ENCODE measurements at regions not wholly inside any gene's neighbourhood (a gene's known extent, or its start where the extent isn't known, plus 50 kb on each side); places are given as distances from the start of the nearest gene placed in this dataset.

GRCh38 chr17:72405662-72406230, 284.9 kb downstream of the SOX9 start:
- Histone ChIP-seq H3K36me3 (ENCODE audit: control insufficient read depth, insufficient read depth, low read length) (no peaks in the 10 kb centered on the region), H3K27me3 (ENCODE audit: control insufficient read depth, insufficient read depth, low read length) (no peaks in the 10 kb centered on the region), H3K27ac (ENCODE audit: low read length) (peak overlapping the region; percentile 68), H3K4me1 (ENCODE audit: control insufficient read depth, insufficient read depth, low read length) (peaks cover 73% of the 10 kb centered on the region), H3K4me3 (ENCODE audit: low read length) (no peak overlapping the region), H3K9me3 (ENCODE audit: control insufficient read depth, low read depth, low read length) (no peaks in the 10 kb centered on the region)
- peak in 1 of 2 donors; percentile 47 for DNase-seq
- WGBS (ENCODE audit: insufficient coverage, low lambda C conversion rate): 90% methylated on average over 2 of the region's 6 CpGs

GRCh38 chr17:72406498-72406897, 285.7 kb downstream of the SOX9 start:
- Histone ChIP-seq H3K27me3 (ENCODE audit: control insufficient read depth, insufficient read depth, low read length) (no peaks in the 10 kb centered on the region), H3K4me3 (ENCODE audit: low read length) (no peak overlapping the region), H3K36me3 (ENCODE audit: control insufficient read depth, insufficient read depth, low read length) (no peaks in the 10 kb centered on the region), H3K4me1 (ENCODE audit: control insufficient read depth, insufficient read depth, low read length) (peaks cover 72% of the 10 kb centered on the region), H3K9me3 (ENCODE audit: control insufficient read depth, low read depth, low read length) (no peaks in the 10 kb centered on the region), H3K27ac (ENCODE audit: low read length) (peak overlapping the region; percentile 68)
- peak; percentile 66 to 81 for DNase-seq
- no CpG with 5 or more reads among the region's 1 CpG for WGBS (ENCODE audit: insufficient coverage, low lambda C conversion rate)

- H3K9me3 ChIP-seq (ENCODE audit: control insufficient read depth, low read depth, low read length): no peaks in the 10 kb centered on the region
- H3K27me3 ChIP-seq (ENCODE audit: control insufficient read depth, insufficient read depth, low read length): no peaks in the 10 kb centered on the region
- H3K36me3 ChIP-seq (ENCODE audit: control insufficient read depth, insufficient read depth, low read length): no peaks in the 10 kb centered on the region
- DNase-seq: peak; percentile 72 to 89
- H3K4me3 ChIP-seq (ENCODE audit: low read length): no peak overlapping the region
- H3K27ac ChIP-seq (ENCODE audit: low read length): peak overlapping the region; percentile 68
- peaks cover 68% of the 10 kb centered on the region for H3K4me1 ChIP-seq (ENCODE audit: control insufficient read depth, insufficient read depth, low read length)
- WGBS (ENCODE audit: insufficient coverage, low lambda C conversion rate): no CpG with 5 or more reads among the region's 5 CpGs
Measured at GRCh38 chr17:72407336-72407909, 286.6 kb downstream of the SOX9 start.

GRCh38 chr17:72407931-72408330, 287.1 kb downstream of the SOX9 start:
- DNase-seq: peak in 1 of 2 donors; percentile 48
- WGBS (ENCODE audit: insufficient coverage, low lambda C conversion rate): no CpG with 5 or more reads among the region's 4 CpGs
- no peaks in the 10 kb centered on the region for H3K27me3 ChIP-seq (ENCODE audit: control insufficient read depth, insufficient read depth, low read length)
- H3K9me3 ChIP-seq (ENCODE audit: control insufficient read depth, low read depth, low read length): no peaks in the 10 kb centered on the region
- H3K27ac ChIP-seq (ENCODE audit: low read length): peak overlapping the region; percentile 68
- no peak overlapping the region for H3K4me3 ChIP-seq (ENCODE audit: low read length)
- H3K4me1 ChIP-seq (ENCODE audit: control insufficient read depth, insufficient read depth, low read length): peaks cover 68% of the 10 kb centered on the region
- H3K36me3 ChIP-seq (ENCODE audit: control insufficient read depth, insufficient read depth, low read length): no peaks in the 10 kb centered on the region

- no peak overlapping the region for H3K4me3 ChIP-seq (ENCODE audit: low read length)
- peaks cover 68% of the 10 kb centered on the region for H3K4me1 ChIP-seq (ENCODE audit: control insufficient read depth, insufficient read depth, low read length)
- H3K9me3 ChIP-seq (ENCODE audit: control insufficient read depth, low read depth, low read length): no peaks in the 10 kb centered on the region
- no CpG with 5 or more reads among the region's 5 CpGs for WGBS (ENCODE audit: insufficient coverage, low lambda C conversion rate)
- no peaks in the 10 kb centered on the region for H3K36me3 ChIP-seq (ENCODE audit: control insufficient read depth, insufficient read depth, low read length)
- peak overlapping the region; percentile 68 for H3K27ac ChIP-seq (ENCODE audit: low read length)
- peak in 1 of 2 donors; percentile 56 for DNase-seq
- no peaks in the 10 kb centered on the region for H3K27me3 ChIP-seq (ENCODE audit: control insufficient read depth, insufficient read depth, low read length)
Measured at GRCh38 chr17:72408641-72409040, 287.8 kb downstream of the SOX9 start.

GRCh38 chr17:72409405-72410002, 288.7 kb downstream of the SOX9 start:
- WGBS (ENCODE audit: insufficient coverage, low lambda C conversion rate): no CpG with 5 or more reads among the region's 2 CpGs
- DNase-seq: no peak
- H3K9me3 ChIP-seq (ENCODE audit: control insufficient read depth, low read depth, low read length): no peaks in the 10 kb centered on the region
- H3K27ac ChIP-seq (ENCODE audit: low read length): no peak overlapping the region
- peaks cover 69% of the 10 kb centered on the region for H3K4me1 ChIP-seq (ENCODE audit: control insufficient read depth, insufficient read depth, low read length)
- no peak overlapping the region for H3K4me3 ChIP-seq (ENCODE audit: low read length)
- H3K27me3 ChIP-seq (ENCODE audit: control insufficient read depth, insufficient read depth, low read length): no peaks in the 10 kb centered on the region
- H3K36me3 ChIP-seq (ENCODE audit: control insufficient read depth, insufficient read depth, low read length): peaks cover 2% of the 10 kb centered on the region

- no peak for DNase-seq
- Histone ChIP-seq H3K4me3 (ENCODE audit: low read length) (no peak overlapping the region), H3K27me3 (ENCODE audit: control insufficient read depth, insufficient read depth, low read length) (no peaks in the 10 kb centered on the region), H3K36me3 (ENCODE audit: control insufficient read depth, insufficient read depth, low read length) (peaks cover 2% of the 10 kb centered on the region), H3K9me3 (ENCODE audit: control insufficient read depth, low read depth, low read length) (no peaks in the 10 kb centered on the region), H3K4me1 (ENCODE audit: control insufficient read depth, insufficient read depth, low read length) (peaks cover 60% of the 10 kb centered on the region), H3K27ac (ENCODE audit: low read length) (no peak overlapping the region)
- WGBS (ENCODE audit: insufficient coverage, low lambda C conversion rate): no CpG with 5 or more reads among the region's 6 CpGs
Measured at GRCh38 chr17:72411124-72411563, 290.3 kb downstream of the SOX9 start.

GRCh38 chr17:72412650-72413076, 291.8 kb downstream of the SOX9 start:
- peak overlapping the region; percentile 64 for H3K27ac ChIP-seq (ENCODE audit: low read length)

GRCh38 chr17:72413077-72414031, 292.5 kb downstream of the SOX9 start:
- whole genome bisulfite sequencing (ENCODE audit: insufficient coverage, low lambda C conversion rate): no CpG with 5 or more reads among the region's 23 CpGs
- peaks cover 14% of the 10 kb centered on the region for H3K9me3 ChIP-seq (ENCODE audit: control insufficient read depth, low read depth, low read length)
- DNase-seq: peak; percentile 83 to 93

More at GRCh38 chr17:72412650-72413076, 291.8 kb downstream of the SOX9 start:
- DNase-seq: no peak
- Histone ChIP-seq H3K27me3 (ENCODE audit: control insufficient read depth, insufficient read depth, low read length) (no peaks in the 10 kb centered on the region), H3K4me3 (ENCODE audit: low read length) (no peak overlapping the region), H3K9me3 (ENCODE audit: control insufficient read depth, low read depth, low read length) (peaks cover 8% of the 10 kb centered on the region), H3K36me3 (ENCODE audit: control insufficient read depth, insufficient read depth, low read length) (peaks cover 6% of the 10 kb centered on the region), H3K4me1 (ENCODE audit: control insufficient read depth, insufficient read depth, low read length) (peaks cover 45% of the 10 kb centered on the region)
- no CpG with 5 or more reads among the region's 5 CpGs for WGBS (ENCODE audit: insufficient coverage, low lambda C conversion rate)

GRCh38 chr17:72414032-72414396, 293.2 kb downstream of the SOX9 start:
- H3K36me3 ChIP-seq (ENCODE audit: control insufficient read depth, insufficient read depth, low read length): peaks cover 11% of the 10 kb centered on the region
- no peaks in the 10 kb centered on the region for H3K27me3 ChIP-seq (ENCODE audit: control insufficient read depth, insufficient read depth, low read length)
- H3K27ac ChIP-seq (ENCODE audit: low read length): peak overlapping the region; percentile 64
- DNase-seq: peak in 1 of 2 donors; percentile 24
- H3K4me1 ChIP-seq (ENCODE audit: control insufficient read depth, insufficient read depth, low read length): peaks cover 33% of the 10 kb centered on the region
- WGBS (ENCODE audit: insufficient coverage, low lambda C conversion rate): no CpG with 5 or more reads among the region's 5 CpGs
- peaks cover 14% of the 10 kb centered on the region for H3K9me3 ChIP-seq (ENCODE audit: control insufficient read depth, low read depth, low read length)
- H3K4me3 ChIP-seq (ENCODE audit: low read length): no peak overlapping the region

More at GRCh38 chr17:72413077-72414031, 292.5 kb downstream of the SOX9 start:
- Histone ChIP-seq H3K27ac (ENCODE audit: low read length) (peak overlapping the region; percentile 64), H3K36me3 (ENCODE audit: control insufficient read depth, insufficient read depth, low read length) (peaks cover 11% of the 10 kb centered on the region), H3K4me3 (ENCODE audit: low read length) (no peak overlapping the region), H3K4me1 (ENCODE audit: control insufficient read depth, insufficient read depth, low read length) (peaks cover 38% of the 10 kb centered on the region), H3K27me3 (ENCODE audit: control insufficient read depth, insufficient read depth, low read length) (no peaks in the 10 kb centered on the region)
